ENCODE measurements at regions not wholly inside any gene's neighbourhood (a gene's known extent, or its start where the extent isn't known, plus 50 kb on each side); places are given as distances from the start of the nearest gene placed in this dataset.

GRCh38 chr4:18524667-18525066 lies 503.1 kb upstream of the LCORL start:
- DNase-seq (ENCODE audit: low read depth, low spot score) (no peak), ATAC-seq (no peak), FAIRE-seq (no peak)
- no TSS peak for BruUV-seq (replicated peaks)
- H3K36me3 ChIP-seq (ENCODE audit: control insufficient read depth in 2 of 2, insufficient read depth in 2 of 2, low read length in 1 of 2) = no peaks in the 10 kb centered on the region
- no peaks in the 10 kb centered on the region for H3K79me2 ChIP-seq (ENCODE audit: control insufficient read depth, insufficient read depth, low read length)
- in situ Hi-C loops (cut with MboI) (no loop called here), intact Hi-C loops (cut with micrococcal nuclease; ENCODE audit: unreplicated experiment) (no loop called here)
- no peak overlapping the region for H3K27ac ChIP-seq (ENCODE audit: control insufficient read depth, insufficient read depth)
- no peaks in the 10 kb centered on the region for H3K4me1 ChIP-seq (ENCODE audit: control insufficient read depth, insufficient read depth, low read length)
- ChIA-PET POLR2A (no interaction called here), SMC1A (ENCODE audit: uncharacterized antibody, unreplicated experiment) (no interaction called here), RAD21 (ENCODE audit: unreplicated experiment) (no interaction called here), CTCF (no interaction called here)
- no peak overlapping the region for H3K9ac ChIP-seq (ENCODE audit: control insufficient read depth, insufficient read depth, low read length)
- no peaks in the 10 kb centered on the region for H4K20me1 ChIP-seq (ENCODE audit: control insufficient read depth, insufficient read depth)
- no peak overlapping the region for H3K4me3 ChIP-seq
- no peaks in the 10 kb centered on the region for H3K27me3 ChIP-seq (replicated peaks in 1 of 2; ENCODE audit: control insufficient read depth in 2 of 2, insufficient read depth in 2 of 2, low read length in 1 of 2)
- no peak for TF ChIP-seq EZH2 (IDR thresholded peaks at IDR 0.05; ENCODE audit: borderline replicate concordance, control insufficient read depth, low read depth, low read length)
- TF ChIP-seq RBBP5 (conservative IDR thresholded peaks at IDR 0.05) = no peak
- no peak for TF ChIP-seq SIN3A (IDR thresholded peaks at IDR 0.05; ENCODE audit: low read depth, low read length)
- TF ChIP-seq SIX5 (IDR thresholded peaks at IDR 0.05; ENCODE audit: low read depth, low read length, severe bottlenecking) = no peak
- TF ChIP-seq, protein P1, sequence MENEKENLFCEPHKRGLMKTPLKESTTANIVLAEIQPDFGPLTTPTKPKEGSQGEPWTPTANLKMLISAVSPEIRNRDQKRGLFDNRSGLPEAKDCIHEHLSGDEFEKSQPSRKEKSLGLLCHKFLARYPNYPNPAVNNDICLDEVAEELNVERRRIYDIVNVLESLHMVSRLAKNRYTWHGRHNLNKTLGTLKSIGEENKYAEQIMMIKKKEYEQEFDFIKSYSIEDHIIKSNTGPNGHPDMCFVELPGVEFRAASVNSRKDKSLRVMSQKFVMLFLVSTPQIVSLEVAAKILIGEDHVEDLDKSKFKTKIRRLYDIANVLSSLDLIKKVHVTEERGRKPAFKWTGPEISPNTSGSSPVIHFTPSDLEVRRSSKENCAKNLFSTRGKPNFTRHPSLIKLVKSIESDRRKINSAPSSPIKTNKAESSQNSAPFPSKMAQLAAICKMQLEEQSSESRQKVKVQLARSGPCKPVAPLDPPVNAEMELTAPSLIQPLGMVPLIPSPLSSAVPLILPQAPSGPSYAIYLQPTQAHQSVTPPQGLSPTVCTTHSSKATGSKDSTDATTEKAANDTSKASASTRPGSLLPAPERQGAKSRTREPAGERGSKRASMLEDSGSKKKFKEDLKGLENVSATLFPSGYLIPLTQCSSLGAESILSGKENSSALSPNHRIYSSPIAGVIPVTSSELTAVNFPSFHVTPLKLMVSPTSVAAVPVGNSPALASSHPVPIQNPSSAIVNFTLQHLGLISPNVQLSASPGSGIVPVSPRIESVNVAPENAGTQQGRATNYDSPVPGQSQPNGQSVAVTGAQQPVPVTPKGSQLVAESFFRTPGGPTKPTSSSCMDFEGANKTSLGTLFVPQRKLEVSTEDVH (IDR thresholded peaks at IDR 0.05; ENCODE audit: low read depth, partially characterized antibody) = no peak
- no peak for TF ChIP-seq ELK1 (IDR thresholded peaks at IDR 0.05; ENCODE audit: low read depth, low read length)
- no peak for TF ChIP-seq PBX3 (IDR thresholded peaks at IDR 0.05; ENCODE audit: insufficient replicate concordance, low read depth, low read length)
- no peak for TF ChIP-seq MXI1 (IDR thresholded peaks at IDR 0.05; ENCODE audit: low read depth, low read length)
- TF ChIP-seq, protein P2, sequence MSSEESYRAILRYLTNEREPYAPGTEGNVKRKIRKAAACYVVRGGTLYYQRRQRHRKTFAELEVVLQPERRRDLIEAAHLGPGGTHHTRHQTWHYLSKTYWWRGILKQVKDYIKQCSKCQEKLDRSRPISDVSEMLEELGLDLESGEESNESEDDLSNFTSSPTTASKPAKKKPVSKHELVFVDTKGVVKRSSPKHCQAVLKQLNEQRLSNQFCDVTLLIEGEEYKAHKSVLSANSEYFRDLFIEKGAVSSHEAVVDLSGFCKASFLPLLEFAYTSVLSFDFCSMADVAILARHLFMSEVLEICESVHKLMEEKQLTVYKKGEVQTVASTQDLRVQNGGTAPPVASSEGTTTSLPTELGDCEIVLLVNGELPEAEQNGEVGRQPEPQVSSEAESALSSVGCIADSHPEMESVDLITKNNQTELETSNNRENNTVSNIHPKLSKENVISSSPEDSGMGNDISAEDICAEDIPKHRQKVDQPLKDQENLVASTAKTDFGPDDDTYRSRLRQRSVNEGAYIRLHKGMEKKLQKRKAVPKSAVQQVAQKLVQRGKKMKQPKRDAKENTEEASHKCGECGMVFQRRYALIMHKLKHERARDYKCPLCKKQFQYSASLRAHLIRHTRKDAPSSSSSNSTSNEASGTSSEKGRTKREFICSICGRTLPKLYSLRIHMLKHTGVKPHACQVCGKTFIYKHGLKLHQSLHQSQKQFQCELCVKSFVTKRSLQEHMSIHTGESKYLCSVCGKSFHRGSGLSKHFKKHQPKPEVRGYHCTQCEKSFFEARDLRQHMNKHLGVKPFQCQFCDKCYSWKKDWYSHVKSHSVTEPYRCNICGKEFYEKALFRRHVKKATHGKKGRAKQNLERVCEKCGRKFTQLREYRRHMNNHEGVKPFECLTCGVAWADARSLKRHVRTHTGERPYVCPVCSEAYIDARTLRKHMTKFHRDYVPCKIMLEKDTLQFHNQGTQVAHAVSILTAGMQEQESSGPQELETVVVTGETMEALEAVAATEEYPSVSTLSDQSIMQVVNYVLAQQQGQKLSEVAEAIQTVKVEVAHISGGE (CRISPR knock-in tag; IDR thresholded peaks at IDR 0.05) = no peak
- no peak for TF ChIP-seq ZSCAN29 (IDR thresholded peaks at IDR 0.05)
- TF ChIP-seq NFYA (IDR thresholded peaks at IDR 0.05; ENCODE audit: borderline replicate concordance, low read depth, low read length) = no peak
- TF ChIP-seq HDGF (IDR thresholded peaks at IDR 0.05) = no peak
- no peak overlapping the region for H2AFZ ChIP-seq (ENCODE audit: control insufficient read depth, low read depth, low read length)
- no peaks in the 10 kb centered on the region for H3K9me3 ChIP-seq (replicated peaks; ENCODE audit: control insufficient read depth, insufficient read depth, low read length)
- 58% methylated on average over 4 of the region's 4 CpGs for WGBS (ENCODE audit: insufficient coverage, insufficient replicate concordance, low lambda C conversion rate, missing lambda C conversion rate)
- no peak overlapping the region for H3K4me2 ChIP-seq (ENCODE audit: control insufficient read depth, insufficient read depth)

Data from GM12878 (cell line).